Astrocyte of the cerebellum (primary cell): ENCODE measurements at regions not wholly inside any gene's neighbourhood (a gene's known extent, or its start where the extent isn't known, plus 50 kb on each side); places are given as distances from the start of the nearest gene placed in this dataset.

Experiments used
- DNase-seq: peaks from one replicate; pipeline ENCODE4 v3.0.0-alpha.2; 2011; ENCODE audit warnings: low read depth
- H3K4me3 ChIP-seq: 2 replicates; pipeline ENCODE4 v1.5.1; 2011; ENCODE audit warnings: mild to moderate bottlenecking, low read depth, low read length, moderate library complexity
- CTCF ChIP-seq: IDR thresholded peaks from 2 replicates; pipeline ENCODE4 v1.5.1; 2012; ENCODE audit warnings: low read length, low read depth, moderate library complexity, mild to moderate bottlenecking; ENCODE audit errors: missing control alignments
- in situ Hi-C: cut with HindIII; loops from 2 replicates; pipeline ENCODE4 v1.10.0; 2017; ENCODE audit warnings: low sequenced_read_pairs

- no peak for TF ChIP-seq CTCF
- H3K4me3 ChIP-seq, result no peak overlapping the region
- no peak for DNase-seq
- in situ Hi-C loops, result no loop called here
Measured at GRCh38 chr6:117149324-117149723, 116.0 kb upstream of the VGLL2 start.

GRCh38 chr6:117156741-117157140, 108.6 kb upstream of the VGLL2 start:
- TF ChIP-seq CTCF, result no peak
- in situ Hi-C loops, result no loop called here
- H3K4me3 ChIP-seq, result no peak overlapping the region
- DNase-seq, result no peak

- no peak overlapping the region for H3K4me3 ChIP-seq
- in situ Hi-C loops, result no loop called here
- no peak for TF ChIP-seq CTCF
- DNase-seq, result no peak
Measured at GRCh38 chr6:117157448-117157847, 107.9 kb upstream of the VGLL2 start.

- in situ Hi-C loops, result no loop called here
- no peak for DNase-seq
- no peak overlapping the region for H3K4me3 ChIP-seq
- no peak for TF ChIP-seq CTCF
Measured at GRCh38 chr6:117165911-117166499, 99.4 kb upstream of the VGLL2 start.

- in situ Hi-C loops, result no loop called here
Measured at GRCh38 chr6:117167520-117168271, 97.7 kb upstream of the VGLL2 start.

More at GRCh38 chr6:117167520-117168271, 97.7 kb upstream of the VGLL2 start:
- H3K4me3 ChIP-seq, result no peak overlapping the region
- peak; percentile 7 for TF ChIP-seq CTCF
- DNase-seq, result peak; percentile 70
